GM13977 (cell line): ENCODE measurements at regions not wholly inside any gene's neighbourhood (a gene's known extent, or its start where the extent isn't known, plus 50 kb on each side); places are given as distances from the start of the nearest gene placed in this dataset.

Experiments used
- DNase-seq: peaks from one replicate; pipeline ENCODE4 v3.0.0; 2012; ENCODE audit warnings: low spot score
- CTCF ChIP-seq: IDR thresholded peaks from 2 replicates; pipeline ENCODE4 v1.5.1; 2012; ENCODE audit warnings: mild to moderate bottlenecking, control low read depth; ENCODE audit not compliant: insufficient read depth; ENCODE audit errors: extremely low read depth, missing control alignments
- in situ Hi-C: fragments of 300-500 bp; cut with MboI; formaldehyde crosslinking; loops from one replicate; pipeline ENCODE4 v1.12.0; 2022; ENCODE audit warnings: low sequenced_read_pairs, low pct_unique_long_range_greater_than_20kb, mixed read lengths, inconsistent platforms; ENCODE audit not compliant: unreplicated experiment

- in situ Hi-C loops, result no loop called here
- no peak for TF ChIP-seq CTCF
- no peak for DNase-seq
These were observed 470.2 kb upstream of the HSF2 start for GRCh38 chr6:121929301-121929700.

GRCh38 chr6:121932076-121932991 is 467.1 kb upstream of the HSF2 start:
- no peak for TF ChIP-seq CTCF
- in situ Hi-C loops, result no loop called here
- no peak for DNase-seq

- in situ Hi-C loops, result no loop called here
- DNase-seq, result no peak
- no peak for TF ChIP-seq CTCF
These were observed 465.0 kb upstream of the HSF2 start for GRCh38 chr6:121934451-121934850.

GRCh38 chr6:121940728-121941127 is 458.7 kb upstream of the HSF2 start:
- in situ Hi-C loops, result no loop called here
- no peak for TF ChIP-seq CTCF
- DNase-seq, result no peak

- TF ChIP-seq CTCF, result no peak
- no peak for DNase-seq
- in situ Hi-C loops, result no loop called here
These were observed 455.1 kb upstream of the HSF2 start for GRCh38 chr6:121944354-121944753.

- no peak for TF ChIP-seq CTCF
These were observed 448.3 kb upstream of the HSF2 start for GRCh38 chr6:121951123-121951522.

More at GRCh38 chr6:121951123-121951522, 448.3 kb upstream of the HSF2 start:
- in situ Hi-C loops, result no loop called here
- DNase-seq, result no peak
